ENCODE measurements at regions not wholly inside any gene's neighbourhood (a gene's known extent, or its start where the extent isn't known, plus 50 kb on each side); places are given as distances from the start of the nearest gene placed in this dataset.

DNA sequence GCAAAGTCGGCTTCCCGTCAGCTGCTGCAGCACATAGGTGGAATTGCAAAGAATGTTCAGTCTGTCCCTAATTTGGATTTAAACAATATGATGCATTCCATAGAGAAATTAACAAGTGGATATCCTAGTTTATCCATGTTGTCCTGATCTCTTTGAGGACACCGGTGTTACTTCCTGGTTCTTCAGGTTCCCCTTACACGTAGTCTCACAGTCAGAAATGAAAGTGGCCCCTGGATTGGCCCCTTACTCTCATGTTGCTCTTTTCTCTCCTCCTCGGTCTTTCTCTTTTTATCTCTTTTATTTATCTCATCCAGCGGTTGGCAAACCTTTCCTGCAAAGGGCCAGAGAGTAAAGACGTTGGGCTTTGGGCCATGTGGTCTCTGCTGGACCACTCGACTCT lies 265.1 kb downstream of the GAS1 start:
- no peak for TF ChIP-seq ESRRG (CRISPR knock-in tag; IDR thresholded peaks at IDR 0.05)
- TF ChIP-seq, protein P1, sequence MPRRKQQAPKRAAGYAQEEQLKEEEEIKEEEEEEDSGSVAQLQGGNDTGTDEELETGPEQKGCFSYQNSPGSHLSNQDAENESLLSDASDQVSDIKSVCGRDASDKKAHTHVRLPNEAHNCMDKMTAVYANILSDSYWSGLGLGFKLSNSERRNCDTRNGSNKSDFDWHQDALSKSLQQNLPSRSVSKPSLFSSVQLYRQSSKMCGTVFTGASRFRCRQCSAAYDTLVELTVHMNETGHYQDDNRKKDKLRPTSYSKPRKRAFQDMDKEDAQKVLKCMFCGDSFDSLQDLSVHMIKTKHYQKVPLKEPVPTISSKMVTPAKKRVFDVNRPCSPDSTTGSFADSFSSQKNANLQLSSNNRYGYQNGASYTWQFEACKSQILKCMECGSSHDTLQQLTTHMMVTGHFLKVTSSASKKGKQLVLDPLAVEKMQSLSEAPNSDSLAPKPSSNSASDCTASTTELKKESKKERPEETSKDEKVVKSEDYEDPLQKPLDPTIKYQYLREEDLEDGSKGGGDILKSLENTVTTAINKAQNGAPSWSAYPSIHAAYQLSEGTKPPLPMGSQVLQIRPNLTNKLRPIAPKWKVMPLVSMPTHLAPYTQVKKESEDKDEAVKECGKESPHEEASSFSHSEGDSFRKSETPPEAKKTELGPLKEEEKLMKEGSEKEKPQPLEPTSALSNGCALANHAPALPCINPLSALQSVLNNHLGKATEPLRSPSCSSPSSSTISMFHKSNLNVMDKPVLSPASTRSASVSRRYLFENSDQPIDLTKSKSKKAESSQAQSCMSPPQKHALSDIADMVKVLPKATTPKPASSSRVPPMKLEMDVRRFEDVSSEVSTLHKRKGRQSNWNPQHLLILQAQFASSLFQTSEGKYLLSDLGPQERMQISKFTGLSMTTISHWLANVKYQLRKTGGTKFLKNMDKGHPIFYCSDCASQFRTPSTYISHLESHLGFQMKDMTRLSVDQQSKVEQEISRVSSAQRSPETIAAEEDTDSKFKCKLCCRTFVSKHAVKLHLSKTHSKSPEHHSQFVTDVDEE (CRISPR knock-in tag; IDR thresholded peaks at IDR 0.05), result no peak
- TF ChIP-seq, protein P2, sequence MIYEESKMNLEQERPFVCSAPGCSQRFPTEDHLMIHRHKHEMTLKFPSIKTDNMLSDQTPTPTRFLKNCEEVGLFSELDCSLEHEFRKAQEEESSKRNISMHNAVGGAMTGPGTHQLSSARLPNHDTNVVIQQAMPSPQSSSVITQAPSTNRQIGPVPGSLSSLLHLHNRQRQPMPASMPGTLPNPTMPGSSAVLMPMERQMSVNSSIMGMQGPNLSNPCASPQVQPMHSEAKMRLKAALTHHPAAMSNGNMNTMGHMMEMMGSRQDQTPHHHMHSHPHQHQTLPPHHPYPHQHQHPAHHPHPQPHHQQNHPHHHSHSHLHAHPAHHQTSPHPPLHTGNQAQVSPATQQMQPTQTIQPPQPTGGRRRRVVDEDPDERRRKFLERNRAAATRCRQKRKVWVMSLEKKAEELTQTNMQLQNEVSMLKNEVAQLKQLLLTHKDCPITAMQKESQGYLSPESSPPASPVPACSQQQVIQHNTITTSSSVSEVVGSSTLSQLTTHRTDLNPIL (CRISPR knock-in tag; IDR thresholded peaks at IDR 0.05; ENCODE audit: low read depth), result no peak
- TF ChIP-seq, protein P3, sequence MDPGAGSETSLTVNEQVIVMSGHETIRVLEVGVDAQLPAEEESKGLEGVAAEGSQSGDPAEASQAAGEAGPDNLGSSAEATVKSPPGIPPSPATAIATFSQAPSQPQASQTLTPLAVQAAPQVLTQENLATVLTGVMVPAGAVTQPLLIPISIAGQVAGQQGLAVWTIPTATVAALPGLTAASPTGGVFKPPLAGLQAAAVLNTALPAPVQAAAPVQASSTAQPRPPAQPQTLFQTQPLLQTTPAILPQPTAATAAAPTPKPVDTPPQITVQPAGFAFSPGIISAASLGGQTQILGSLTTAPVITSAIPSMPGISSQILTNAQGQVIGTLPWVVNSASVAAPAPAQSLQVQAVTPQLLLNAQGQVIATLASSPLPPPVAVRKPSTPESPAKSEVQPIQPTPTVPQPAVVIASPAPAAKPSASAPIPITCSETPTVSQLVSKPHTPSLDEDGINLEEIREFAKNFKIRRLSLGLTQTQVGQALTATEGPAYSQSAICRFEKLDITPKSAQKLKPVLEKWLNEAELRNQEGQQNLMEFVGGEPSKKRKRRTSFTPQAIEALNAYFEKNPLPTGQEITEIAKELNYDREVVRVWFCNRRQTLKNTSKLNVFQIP (CRISPR knock-in tag; IDR thresholded peaks at IDR 0.05; ENCODE audit: borderline replicate concordance, low read depth), result no peak
- no peak for TF ChIP-seq ZFP3 (CRISPR knock-in tag; IDR thresholded peaks at IDR 0.05)
